Thyroid gland (tissue), 4 donors: ENCODE measurements at regions not wholly inside any gene's neighbourhood (a gene's known extent, or its start where the extent isn't known, plus 50 kb on each side); places are given as distances from the start of the nearest gene placed in this dataset.
"Not testable (repeated sequence)": the region's sequence is repeated elsewhere in the genome, so short reads cannot be mapped to it uniquely, and the experiment has no call there.

Experiments
- DNase-seq, 2 donors: peaks; one replicate each; pipeline ENCODE4 v3.0.0-alpha.2; 2019
- H3K27ac ChIP-seq, 3 donors: fragments of 200-600 bp; sonication (generic); 1 replicate in 2 of 3; 2 replicates in 1 of 3; pipeline ENCODE4 v1.5.1; 2016 to 2019; ENCODE audit warnings: mild to moderate bottlenecking in 1 of 3, moderate library complexity in 1 of 3
- H3K27me3 ChIP-seq: fragments of 200-600 bp; sonication (generic); one replicate; pipeline ENCODE4 v1.5.1; 2019
- H3K36me3 ChIP-seq, 2 donors: fragments of 200-600 bp; sonication (generic); one replicate each; pipeline ENCODE4 v1.5.1; 2016 to 2019
- H3K4me1 ChIP-seq, 2 donors: fragments of 200-600 bp; sonication (generic); one replicate each; pipeline ENCODE4 v1.5.1; 2017 to 2019
- H3K4me3 ChIP-seq, 3 donors: fragments of 200-600 bp; sonication (generic); replicated peaks in 1 of 3; 1 replicate in 2 of 3; 2 replicates in 1 of 3; pipeline ENCODE4 v1.5.1; 2016; ENCODE audit warnings: mild to moderate bottlenecking in 1 of 3
- H3K9me3 ChIP-seq: fragments of 200-600 bp; sonication (generic); one replicate; pipeline ENCODE4 v1.5.1; 2017
- POLR2A ChIP-seq, 2 donors: fragments of 450-650 bp; IDR thresholded peaks; one replicate each; pipeline ENCODE4 v1.6.1; 2017; ENCODE audit warnings: antibody characterized with exemption in 2 of 2, mild to moderate bottlenecking in 2 of 2, moderate library complexity in 1 of 2
- WGBS, 2 donors: methylation state at CpG; one replicate each; pipeline ENCODE4 v1.1.5; 2017; 5-methylcytosine and 5-hydroxymethylcytosine counted together
- intact Hi-C: fragments of 100-400 bp; cut with DNase I; formaldehyde crosslinking; loops from one replicate; pipeline ENCODE4 v1.15.1; 2023
- TF ChIP-seq, protein P1 (sequence below), 6 experiments: fragments of 200-600 bp in 3 of 6; fragments of 450-650 bp in 3 of 6; sonication (generic) in 3 of 6; IDR thresholded peaks; one replicate each; pipeline ENCODE4 v1.5.1; 2016 to 2019; ENCODE audit warnings: antibody characterized with exemption in 6 of 6, mild to moderate bottlenecking in 2 of 6, inconsistent platforms in 1 of 6, moderate library complexity in 1 of 6

GRCh38 chr5:163309914-163310313, 127.5 kb upstream of the CCNG1 start:
- intact Hi-C loops: loop anchor here (10.0 kb wide), 1 partner anchor 95 kb away; no protein-coding TSS in a partner anchor
- 82 to 87% methylated on average over 2 of the region's 2 CpGs for whole genome bisulfite sequencing, 2 donors

DNA sequence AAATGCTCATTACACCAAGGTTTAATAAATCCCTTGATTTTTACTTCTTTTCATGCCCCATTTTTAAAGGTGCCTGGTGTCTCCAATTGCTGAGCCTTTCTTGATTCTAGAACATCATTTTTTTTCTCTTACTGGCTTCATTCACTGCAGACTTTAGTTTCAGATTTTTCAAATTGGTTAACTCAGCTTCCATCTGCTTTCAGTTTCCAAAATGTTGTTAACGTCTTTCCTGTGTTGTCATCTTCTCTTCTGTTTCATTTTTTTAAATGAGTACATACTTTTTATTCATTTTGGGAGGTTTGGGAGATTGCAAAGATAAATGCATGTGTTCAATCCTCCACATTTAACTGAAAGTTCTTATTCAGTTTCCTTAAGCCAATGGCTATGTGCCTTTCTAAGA, 126.4 kb upstream of the CCNG1 start:
- no peak for DNase-seq
- intact Hi-C loops: loop anchor here (10.0 kb wide), 1 partner anchor 94 kb away; no protein-coding TSS in a partner anchor
- H3K36me3 ChIP-seq: no peaks in the 10 kb centered on the region
- H3K27ac ChIP-seq: no peak overlapping the region
- H3K27me3 ChIP-seq: no peaks in the 10 kb centered on the region
- TF ChIP-seq POLR2A (IDR thresholded peaks at IDR 0.05): no peak
- TF ChIP-seq, protein P1, sequence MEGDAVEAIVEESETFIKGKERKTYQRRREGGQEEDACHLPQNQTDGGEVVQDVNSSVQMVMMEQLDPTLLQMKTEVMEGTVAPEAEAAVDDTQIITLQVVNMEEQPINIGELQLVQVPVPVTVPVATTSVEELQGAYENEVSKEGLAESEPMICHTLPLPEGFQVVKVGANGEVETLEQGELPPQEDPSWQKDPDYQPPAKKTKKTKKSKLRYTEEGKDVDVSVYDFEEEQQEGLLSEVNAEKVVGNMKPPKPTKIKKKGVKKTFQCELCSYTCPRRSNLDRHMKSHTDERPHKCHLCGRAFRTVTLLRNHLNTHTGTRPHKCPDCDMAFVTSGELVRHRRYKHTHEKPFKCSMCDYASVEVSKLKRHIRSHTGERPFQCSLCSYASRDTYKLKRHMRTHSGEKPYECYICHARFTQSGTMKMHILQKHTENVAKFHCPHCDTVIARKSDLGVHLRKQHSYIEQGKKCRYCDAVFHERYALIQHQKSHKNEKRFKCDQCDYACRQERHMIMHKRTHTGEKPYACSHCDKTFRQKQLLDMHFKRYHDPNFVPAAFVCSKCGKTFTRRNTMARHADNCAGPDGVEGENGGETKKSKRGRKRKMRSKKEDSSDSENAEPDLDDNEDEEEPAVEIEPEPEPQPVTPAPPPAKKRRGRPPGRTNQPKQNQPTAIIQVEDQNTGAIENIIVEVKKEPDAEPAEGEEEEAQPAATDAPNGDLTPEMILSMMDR (IDR thresholded peaks at IDR 0.05): no peak
- H3K4me3 ChIP-seq: no peak overlapping the region
- H3K9me3 ChIP-seq: no peaks in the 10 kb centered on the region
- H3K4me1 ChIP-seq: no peaks in the 10 kb centered on the region
- 56 to 68% methylated on average over 1 of the region's 1 CpG for WGBS, 2 donors

More at GRCh38 chr5:163309914-163310313, 127.5 kb upstream of the CCNG1 start:
- DNase-seq: no peak
- Histone ChIP-seq H3K4me3 (no peak overlapping the region), H3K36me3 (no peaks in the 10 kb centered on the region), H3K27me3 (no peaks in the 10 kb centered on the region), H3K9me3 (no peaks in the 10 kb centered on the region), H3K27ac (no peak overlapping the region), H3K4me1 (no peaks in the 10 kb centered on the region)
- no peak for TF ChIP-seq POLR2A (IDR thresholded peaks at IDR 0.05)
- TF ChIP-seq, protein P1 (IDR thresholded peaks at IDR 0.05): no peak

DNA sequence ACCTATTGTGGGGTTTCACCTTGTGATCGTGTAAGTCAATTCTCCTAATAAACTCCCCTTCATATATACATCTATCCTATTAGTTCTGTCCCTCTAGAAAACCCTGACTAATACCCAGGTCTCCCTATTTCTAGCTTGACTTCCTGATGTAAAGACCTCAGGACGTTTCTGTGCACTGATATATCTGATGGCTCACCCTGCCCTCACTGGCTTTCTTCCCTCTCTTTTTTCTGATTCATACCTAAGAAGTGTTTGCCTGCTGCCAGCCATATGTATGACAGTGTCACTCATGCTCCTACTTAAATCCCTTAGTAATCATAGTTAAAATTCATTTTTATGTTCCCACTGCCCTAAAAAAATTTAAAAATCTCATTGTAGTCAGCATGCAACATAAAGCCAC, 124.8 kb upstream of the CCNG1 start:
- no peak for DNase-seq
- WGBS, 2 donors: 64 to 80% methylated on average over 2 of the region's 2 CpGs
- H3K27me3 ChIP-seq: no peaks in the 10 kb centered on the region
- no peak for TF ChIP-seq POLR2A (IDR thresholded peaks at IDR 0.05)
- TF ChIP-seq, protein P1 (IDR thresholded peaks at IDR 0.05): no peak
- H3K27ac ChIP-seq: no peak overlapping the region
- H3K36me3 ChIP-seq: no peaks in the 10 kb centered on the region
- no peak overlapping the region for H3K4me3 ChIP-seq
- no peaks in the 10 kb centered on the region for H3K9me3 ChIP-seq
- H3K4me1 ChIP-seq: no peaks in the 10 kb centered on the region
- intact Hi-C loops: loop anchor here (10.0 kb wide), 1 partner anchor 92 kb away; no protein-coding TSS in a partner anchor

DNA sequence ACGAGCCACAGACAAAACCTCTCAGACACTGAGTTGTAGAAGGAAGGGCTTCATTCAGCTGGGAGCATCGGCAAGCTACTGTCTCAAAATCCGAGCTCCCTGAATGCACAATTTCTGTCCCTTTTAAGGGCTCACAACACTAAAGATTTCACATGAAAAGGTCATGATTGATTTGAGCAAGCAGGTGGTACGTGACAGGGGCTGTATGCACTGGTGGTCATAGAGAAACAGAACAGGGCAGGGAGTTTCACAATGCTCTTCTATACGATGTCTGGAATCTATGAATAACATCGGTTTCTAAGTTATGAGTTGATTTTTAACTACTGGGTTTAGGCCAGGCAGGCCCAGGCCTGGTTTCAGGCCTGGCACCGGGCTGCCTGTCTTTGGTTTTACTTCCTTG, 124.3 kb upstream of the CCNG1 start:
- H3K27me3 ChIP-seq, H3K9me3 ChIP-seq, H3K27ac ChIP-seq, H3K4me3 ChIP-seq, H3K4me1 ChIP-seq, H3K36me3 ChIP-seq, DNase-seq: not testable (repeated sequence)
- WGBS, 2 donors: 64 to 78% methylated on average over 7 of the region's 7 CpGs
- intact Hi-C loops: loop anchor here (10.0 kb wide), 1 partner anchor 92 kb away; no protein-coding TSS in a partner anchor

- not testable (repeated sequence) for H3K27me3 ChIP-seq, H3K9me3 ChIP-seq, H3K4me1 ChIP-seq, H3K4me3 ChIP-seq, H3K27ac ChIP-seq, H3K36me3 ChIP-seq
- intact Hi-C loops: loop anchor here (10.0 kb wide), 1 partner anchor 88 kb away; no protein-coding TSS in a partner anchor
- peak; percentile 25 to 40 for DNase-seq
- 43 to 58% methylated on average over 5 to 6 of the region's 6 CpGs for WGBS, 2 donors
Observed at GRCh38 chr5:163316374-163316773, 121.0 kb upstream of the CCNG1 start.

GRCh38 chr5:163318707-163319106, 118.7 kb upstream of the CCNG1 start:
- Histone ChIP-seq H3K27me3 (no peaks in the 10 kb centered on the region), H3K36me3 (no peaks in the 10 kb centered on the region), H3K4me1 (no peaks in the 10 kb centered on the region), H3K27ac (no peak overlapping the region), H3K4me3 (no peak overlapping the region), H3K9me3 (no peaks in the 10 kb centered on the region)
- 92 to 98% methylated on average over 7 to 9 of the region's 14 CpGs for whole genome bisulfite sequencing, 2 donors
- DNase-seq: no peak
- intact Hi-C loops: loop anchor here (10.0 kb wide), 1 partner anchor 86 kb away; no protein-coding TSS in a partner anchor
- TF ChIP-seq, protein P1 (IDR thresholded peaks at IDR 0.05): no peak
- no peak for TF ChIP-seq POLR2A (IDR thresholded peaks at IDR 0.05)
